Fibroblast of villous mesenchyme (primary cell): ENCODE measurements at regions not wholly inside any gene's neighbourhood (a gene's known extent, or its start where the extent isn't known, plus 50 kb on each side); places are given as distances from the start of the nearest gene placed in this dataset.

Experiments
- DNase-seq: peaks from one replicate; pipeline ENCODE4 v3.0.0-alpha.2; 2010; ENCODE audit warnings: low read depth
- H3K4me3 ChIP-seq: 2 replicates; pipeline ENCODE4 v1.5.1; 2011; ENCODE audit warnings: low read depth, mild to moderate bottlenecking, low read length
- CTCF ChIP-seq: IDR thresholded peaks from 2 replicates; pipeline ENCODE4 v1.5.1; 2012; ENCODE audit warnings: low read depth, mild to moderate bottlenecking, low read length; ENCODE audit not compliant: insufficient read depth

- TF ChIP-seq CTCF: no peak
Observed at GRCh38 chr10:118908557-118909256, 120.8 kb upstream of the NANOS1 start.

DNA sequence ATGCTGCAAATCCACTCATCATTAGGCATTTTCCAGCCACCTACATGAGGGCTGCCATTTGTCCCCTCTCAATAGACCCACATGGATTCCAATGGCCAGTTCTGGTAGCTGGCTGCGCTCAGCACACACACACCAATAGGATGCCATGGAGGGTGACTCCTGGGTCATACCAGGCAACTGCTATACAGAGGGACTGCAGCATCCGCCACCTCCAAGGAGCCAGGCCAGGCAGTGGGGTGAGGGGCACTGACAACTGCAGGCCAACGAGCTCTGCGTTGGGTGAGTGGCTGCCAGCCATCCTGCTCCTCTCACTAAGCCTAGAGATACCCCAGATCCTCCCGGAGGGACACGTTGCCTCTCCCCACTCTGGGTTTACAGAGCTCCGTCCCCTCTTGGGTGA, 118.8 kb upstream of the NANOS1 start:
- H3K4me3 ChIP-seq: no peak overlapping the region
- TF ChIP-seq CTCF: no peak
- no peak for DNase-seq

More at GRCh38 chr10:118908557-118909256, 120.8 kb upstream of the NANOS1 start:
- no peak overlapping the region for H3K4me3 ChIP-seq
- no peak for DNase-seq

DNA sequence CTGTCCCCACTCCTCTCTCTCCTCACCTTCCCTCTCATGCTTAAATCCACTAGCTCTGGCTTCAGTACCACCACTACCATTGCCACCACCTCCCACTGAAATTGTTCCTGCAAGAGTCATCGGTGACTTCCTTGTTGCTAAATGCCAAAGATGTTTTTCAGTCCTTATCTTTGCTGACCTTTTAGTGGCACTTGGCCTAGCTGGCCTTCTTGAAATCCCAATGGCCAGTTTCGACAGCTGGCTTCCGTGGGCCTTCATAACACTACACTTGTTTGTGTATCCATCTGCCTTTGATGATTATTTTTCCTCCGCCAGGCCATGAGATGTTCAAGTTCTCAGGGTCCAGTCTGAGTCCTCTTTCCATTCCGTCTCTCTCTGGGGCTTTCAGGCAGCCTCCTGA, 118.2 kb upstream of the NANOS1 start:
- H3K4me3 ChIP-seq: no peak overlapping the region
- TF ChIP-seq CTCF: no peak
- peak; percentile 32 for DNase-seq

GRCh38 chr10:118912961-118913600, 116.4 kb upstream of the NANOS1 start:
- TF ChIP-seq CTCF: no peak
- DNase-seq: peak; percentile 54
- no peak overlapping the region for H3K4me3 ChIP-seq

DNA sequence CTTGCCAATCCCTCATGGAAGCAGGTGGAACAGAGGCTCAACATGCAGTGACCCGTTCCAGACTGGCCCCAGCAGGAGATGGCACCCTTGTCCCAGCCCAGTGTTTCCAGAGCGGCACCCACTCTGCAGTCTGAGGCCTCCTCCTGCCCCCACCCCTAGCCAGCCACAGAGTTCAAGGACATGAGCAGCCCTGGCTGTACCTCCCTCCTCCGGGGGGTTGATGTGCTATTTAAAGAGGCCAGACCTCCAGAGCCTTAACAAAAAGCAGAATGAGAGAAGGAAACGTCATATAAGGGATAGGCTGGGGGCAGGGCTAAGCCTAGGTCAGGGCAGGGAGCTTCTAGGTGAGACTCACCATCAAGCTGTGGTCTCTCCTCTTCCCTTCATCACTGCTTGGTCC, 115.7 kb upstream of the NANOS1 start:
- DNase-seq: no peak
- no peak for TF ChIP-seq CTCF
- no peak overlapping the region for H3K4me3 ChIP-seq

DNA sequence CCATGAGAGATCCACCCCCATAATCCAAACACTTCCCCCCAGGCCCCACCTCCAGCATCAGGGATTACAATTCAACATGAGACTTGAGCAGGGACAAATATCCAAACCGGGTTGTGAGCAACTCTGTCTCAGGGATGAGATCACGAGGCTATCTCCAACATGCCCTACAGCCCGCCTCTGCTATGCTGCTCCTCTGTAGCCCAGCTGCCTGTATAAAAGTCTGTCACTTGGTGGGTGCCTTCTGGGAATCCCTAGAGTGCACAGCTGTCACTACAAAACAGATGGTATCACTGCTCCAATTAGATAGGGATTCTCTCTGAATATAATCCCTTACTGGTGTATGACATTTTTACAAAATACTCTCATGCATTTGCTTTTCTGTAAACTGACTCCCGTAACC, 114.9 kb upstream of the NANOS1 start:
- no peak for DNase-seq
- no peak for TF ChIP-seq CTCF
- no peak overlapping the region for H3K4me3 ChIP-seq
